ENCODE measurements at regions not wholly inside any gene's neighbourhood (a gene's known extent, or its start where the extent isn't known, plus 50 kb on each side); places are given as distances from the start of the nearest gene placed in this dataset.

GRCh38 chr3:188974856-188975599 lies 196.7 kb upstream of the TPRG1 start:
- H3K4me3 Mint-ChIP-seq, result peak overlapping the region; percentile 21 to 35
- WGBS (ENCODE audit: insufficient coverage), result no CpG with 5 or more reads among the region's 10 CpGs
- Histone ChIP-seq H3K4me3 (replicated peaks in 1 of 3; ENCODE audit: low read depth in 2 of 3, low read length in 3 of 3) (no peak overlapping the region), H3K27me3 (ENCODE audit: control insufficient read depth in 2 of 2, insufficient read depth in 2 of 2, low read length in 2 of 2) (peaks cover 0 to 2% of the 10 kb centered on the region in 2 donors), H3K9ac (ENCODE audit: insufficient read depth, low read length, poor library complexity, severe bottlenecking) (no peak overlapping the region), H3K4me1 (ENCODE audit: control insufficient read depth in 1 of 2, insufficient read depth in 2 of 2, low read length in 2 of 2) (peaks cover 29% of the 10 kb centered on the region in 2 donors), H3K4me2 (replicated peaks; ENCODE audit: extremely low read depth, low read length, poor library complexity, severe bottlenecking) (no peak overlapping the region), H3K9me3 (replicated peaks in 1 of 2; ENCODE audit: control insufficient read depth in 1 of 2, insufficient read depth in 1 of 2, low read length in 2 of 2) (no peaks in the 10 kb centered on the region), H3K27ac (ENCODE audit: low read depth in 1 of 2, low read length in 2 of 2) (no peak overlapping the region), H4K20me1 (ENCODE audit: insufficient read depth, low read length) (no peaks in the 10 kb centered on the region), H3K36me3 (replicated peaks in 1 of 2; ENCODE audit: control insufficient read depth in 1 of 2, insufficient read depth in 2 of 2, low read length in 2 of 2) (no peaks in the 10 kb centered on the region), H3K79me2 (ENCODE audit: insufficient read depth, low read length) (no peaks in the 10 kb centered on the region), H2AFZ (ENCODE audit: insufficient read depth, low read depth, low read length, poor library complexity, severe bottlenecking) (no peak overlapping the region)
- intact Hi-C loops (cut with micrococcal nuclease), result no loop called here
- H3K4me1 Mint-ChIP-seq, result peaks cover 39% of the 10 kb centered on the region
- no peak for TF ChIP-seq CTCF (IDR thresholded peaks at IDR 0.05)
- peak overlapping the region in 1 of 7 donors; percentile 46 for H3K27ac Mint-ChIP-seq
- no peak for DNase-seq
- peaks cover 2 to 10% (median 3%) of the 10 kb centered on the region in 3 donors for H3K27me3 Mint-ChIP-seq (ENCODE audit: low read depth in 3 of 3)
- H3K9me3 Mint-ChIP-seq, result peaks cover 4 to 10% (median 8%) of the 10 kb centered on the region in 7 donors
- H3K36me3 Mint-ChIP-seq, result peaks cover 0 to 3% of the 10 kb centered on the region in 2 donors

- no peak for DNase-seq
- H3K4me2 ChIP-seq (replicated peaks; ENCODE audit: extremely low read depth, low read length, poor library complexity, severe bottlenecking), result no peak overlapping the region
- TF ChIP-seq CTCF (IDR thresholded peaks at IDR 0.05), result no peak
- intact Hi-C loops (cut with micrococcal nuclease), result no loop called here
- no peak overlapping the region for H2AFZ ChIP-seq (ENCODE audit: insufficient read depth, low read depth, low read length, poor library complexity, severe bottlenecking)
- H3K36me3 Mint-ChIP-seq, result peaks cover 0 to 2% of the 10 kb centered on the region in 2 donors
- no peak overlapping the region for H3K4me3 ChIP-seq (replicated peaks in 1 of 3; ENCODE audit: low read depth in 2 of 3, low read length in 3 of 3)
- H3K27me3 Mint-ChIP-seq (ENCODE audit: low read depth in 3 of 3), result peaks cover 2 to 9% (median 3%) of the 10 kb centered on the region in 3 donors
- no peak overlapping the region for H3K9ac ChIP-seq (ENCODE audit: insufficient read depth, low read length, poor library complexity, severe bottlenecking)
- H3K27me3 ChIP-seq (ENCODE audit: control insufficient read depth in 2 of 2, insufficient read depth in 2 of 2, low read length in 2 of 2), result peaks cover 0 to 2% of the 10 kb centered on the region in 2 donors
- no peaks in the 10 kb centered on the region for H4K20me1 ChIP-seq (ENCODE audit: insufficient read depth, low read length)
- peaks cover 29% of the 10 kb centered on the region in 2 donors for H3K4me1 ChIP-seq (ENCODE audit: control insufficient read depth in 1 of 2, insufficient read depth in 2 of 2, low read length in 2 of 2)
- H3K36me3 ChIP-seq (replicated peaks in 1 of 2; ENCODE audit: control insufficient read depth in 1 of 2, insufficient read depth in 2 of 2, low read length in 2 of 2), result no peaks in the 10 kb centered on the region
- H3K27ac ChIP-seq (ENCODE audit: low read depth in 1 of 2, low read length in 2 of 2), result no peak overlapping the region
- H3K4me1 Mint-ChIP-seq, result peaks cover 39% of the 10 kb centered on the region
- peak overlapping the region in 1 of 2 donors; percentile 21 for H3K4me3 Mint-ChIP-seq
- WGBS (ENCODE audit: insufficient coverage), result no CpG with 5 or more reads among the region's 12 CpGs
- H3K27ac Mint-ChIP-seq, result no peak overlapping the region
- H3K9me3 Mint-ChIP-seq, result peaks cover under 1 to 8% (median 5%) of the 10 kb centered on the region in 7 donors
- no peaks in the 10 kb centered on the region for H3K9me3 ChIP-seq (replicated peaks in 1 of 2; ENCODE audit: control insufficient read depth in 1 of 2, insufficient read depth in 1 of 2, low read length in 2 of 2)
- H3K79me2 ChIP-seq (ENCODE audit: insufficient read depth, low read length), result no peaks in the 10 kb centered on the region
Measured at GRCh38 chr3:188975600-188976314, 196.0 kb upstream of the TPRG1 start.

Data from CD14-positive monocyte (primary cell).